ENCODE measurements at regions not wholly inside any gene's neighbourhood (a gene's known extent, or its start where the extent isn't known, plus 50 kb on each side); places are given as distances from the start of the nearest gene placed in this dataset.

DNA sequence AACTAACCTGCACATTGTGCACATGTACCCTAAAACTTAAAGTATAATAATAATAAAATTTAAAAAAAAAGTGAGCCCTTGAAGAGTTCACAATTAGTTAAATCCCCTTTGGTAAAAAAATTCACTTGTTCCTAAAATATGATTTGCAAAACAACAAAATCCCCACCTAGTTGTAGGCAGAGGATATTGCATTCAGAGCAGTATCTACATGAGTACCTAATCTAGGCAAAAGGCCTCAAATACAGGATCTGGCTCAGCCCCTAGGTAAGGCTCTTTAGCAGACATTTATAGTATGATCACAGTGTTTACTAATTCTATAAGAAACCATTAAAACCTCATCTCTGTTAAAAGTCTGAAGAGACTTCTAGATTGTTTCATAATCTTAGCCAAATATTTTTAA is 89.3 kb upstream of the CCDC80 start:
- H3K4me1 ChIP-seq (replicated peaks in 1 of 2), result no peaks in the 10 kb centered on the region

DNA sequence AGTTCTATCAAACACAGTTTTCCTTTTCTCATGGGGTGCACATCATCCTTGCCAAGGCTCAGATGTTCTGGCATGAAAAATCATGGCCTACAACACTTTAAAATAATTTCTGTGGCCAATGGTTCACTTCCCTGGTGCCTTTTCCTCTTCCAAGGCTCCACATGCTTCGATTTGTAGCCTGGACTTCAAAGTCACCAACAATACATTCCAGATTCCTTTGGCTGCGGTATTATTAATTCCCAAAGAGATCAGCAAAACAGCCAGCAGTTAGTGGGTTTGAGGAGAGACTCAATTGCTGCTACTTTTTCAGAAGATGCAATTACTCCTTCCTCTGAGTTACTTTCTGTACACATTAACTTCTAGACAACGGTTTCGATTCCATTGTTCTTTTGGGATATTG is 80.3 kb upstream of the CCDC80 start:
- TF ChIP-seq, protein P1, sequence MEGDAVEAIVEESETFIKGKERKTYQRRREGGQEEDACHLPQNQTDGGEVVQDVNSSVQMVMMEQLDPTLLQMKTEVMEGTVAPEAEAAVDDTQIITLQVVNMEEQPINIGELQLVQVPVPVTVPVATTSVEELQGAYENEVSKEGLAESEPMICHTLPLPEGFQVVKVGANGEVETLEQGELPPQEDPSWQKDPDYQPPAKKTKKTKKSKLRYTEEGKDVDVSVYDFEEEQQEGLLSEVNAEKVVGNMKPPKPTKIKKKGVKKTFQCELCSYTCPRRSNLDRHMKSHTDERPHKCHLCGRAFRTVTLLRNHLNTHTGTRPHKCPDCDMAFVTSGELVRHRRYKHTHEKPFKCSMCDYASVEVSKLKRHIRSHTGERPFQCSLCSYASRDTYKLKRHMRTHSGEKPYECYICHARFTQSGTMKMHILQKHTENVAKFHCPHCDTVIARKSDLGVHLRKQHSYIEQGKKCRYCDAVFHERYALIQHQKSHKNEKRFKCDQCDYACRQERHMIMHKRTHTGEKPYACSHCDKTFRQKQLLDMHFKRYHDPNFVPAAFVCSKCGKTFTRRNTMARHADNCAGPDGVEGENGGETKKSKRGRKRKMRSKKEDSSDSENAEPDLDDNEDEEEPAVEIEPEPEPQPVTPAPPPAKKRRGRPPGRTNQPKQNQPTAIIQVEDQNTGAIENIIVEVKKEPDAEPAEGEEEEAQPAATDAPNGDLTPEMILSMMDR (IDR thresholded peaks at IDR 0.05), result no peak
- no peak for TF ChIP-seq POLR2A (IDR thresholded peaks at IDR 0.05)
- no peak overlapping the region for H3K27ac ChIP-seq
- H3K4me1 ChIP-seq (replicated peaks in 1 of 2), result no peaks in the 10 kb centered on the region
- 76 to 93% (median 81%) methylated on average over 4 of the region's 4 CpGs for WGBS, 4 donors
- H3K9me3 ChIP-seq (replicated peaks in 1 of 3), result no peaks in the 10 kb centered on the region
- H3K4me3 ChIP-seq, result no peak overlapping the region
- no peaks in the 10 kb centered on the region for H3K36me3 ChIP-seq (replicated peaks in 1 of 2)
- no peaks in the 10 kb centered on the region for H3K27me3 ChIP-seq
- no peak for DNase-seq
- intact Hi-C loops (cut with DNase I), result no loop called here

More for the DNA sequence above, 89.3 kb upstream of the CCDC80 start:
- intact Hi-C loops (cut with DNase I), result loop anchor here in 1 of 2 donors (10.0 kb wide), 1 partner anchor 245 kb away; the partner anchor contains the start of gene CD200R1
- no peak overlapping the region for H3K27ac ChIP-seq
- H3K9me3 ChIP-seq (replicated peaks in 1 of 3), result no peaks in the 10 kb centered on the region
- TF ChIP-seq, protein P1 (IDR thresholded peaks at IDR 0.05), result no peak
- no peak for TF ChIP-seq POLR2A (IDR thresholded peaks at IDR 0.05)
- no peak overlapping the region for H3K4me3 ChIP-seq
- no peak for DNase-seq
- H3K36me3 ChIP-seq (replicated peaks in 1 of 2), result no peaks in the 10 kb centered on the region
- no peaks in the 10 kb centered on the region for H3K27me3 ChIP-seq

DNA sequence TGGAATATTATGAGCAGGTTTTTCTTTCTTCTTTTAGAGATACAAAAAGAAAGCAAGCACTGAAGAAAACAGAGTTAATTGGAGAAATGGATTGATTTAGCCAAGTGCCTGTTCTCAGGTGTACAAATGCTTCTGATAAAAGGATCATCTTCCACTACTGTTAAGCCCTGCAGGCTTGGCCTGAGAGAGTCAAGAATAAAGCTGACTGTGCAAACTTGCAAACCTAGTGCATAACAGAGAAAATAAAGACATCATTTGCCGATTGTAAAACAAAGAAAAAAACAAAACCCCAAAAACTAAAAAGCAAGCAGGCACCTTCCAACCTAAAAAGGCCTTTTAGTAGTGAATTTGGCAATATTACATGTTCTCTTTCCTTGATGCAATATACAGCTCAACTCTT is 78.0 kb upstream of the CCDC80 start:
- Histone ChIP-seq H3K4me3 (no peak overlapping the region), H3K36me3 (replicated peaks in 1 of 2) (no peaks in the 10 kb centered on the region), H3K9me3 (replicated peaks in 1 of 3) (no peaks in the 10 kb centered on the region), H3K27me3 (no peaks in the 10 kb centered on the region), H3K4me1 (replicated peaks in 1 of 2) (no peaks in the 10 kb centered on the region), H3K27ac (no peak overlapping the region)
- WGBS, 4 donors, result 69 to 83% (median 77%) methylated on average over 1 of the region's 1 CpG
- intact Hi-C loops (cut with DNase I), result no loop called here
- TF ChIP-seq, protein P1 (IDR thresholded peaks at IDR 0.05), result no peak
- no peak for TF ChIP-seq POLR2A (IDR thresholded peaks at IDR 0.05)
- no peak for DNase-seq

DNA sequence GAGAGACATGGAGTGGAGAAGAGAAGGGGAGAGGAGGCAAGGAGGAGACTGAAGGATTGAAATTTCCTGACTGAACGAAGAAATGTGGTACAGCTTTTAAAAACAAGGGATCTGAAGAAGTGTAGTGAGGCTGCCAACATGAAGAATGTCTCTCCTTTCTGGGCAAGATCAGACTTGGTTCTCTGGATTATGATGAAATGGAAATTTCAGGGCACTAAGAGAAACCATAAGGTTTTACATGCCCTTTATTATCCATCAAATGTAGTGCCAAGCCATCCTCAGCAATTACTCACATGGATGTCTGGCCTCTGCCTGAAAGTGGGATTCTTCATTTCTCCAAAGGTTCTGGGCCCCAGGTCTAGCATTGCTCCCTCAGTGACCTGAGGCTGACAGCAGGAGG is 77.6 kb upstream of the CCDC80 start:
- H3K36me3 ChIP-seq (replicated peaks in 1 of 2), result no peaks in the 10 kb centered on the region
- 75 to 100% (median 78%) methylated on average over 1 of the region's 1 CpG for WGBS, 4 donors
- no peaks in the 10 kb centered on the region for H3K9me3 ChIP-seq (replicated peaks in 1 of 3)
- no peaks in the 10 kb centered on the region for H3K27me3 ChIP-seq
- H3K4me1 ChIP-seq (replicated peaks in 1 of 2), result no peaks in the 10 kb centered on the region
- H3K4me3 ChIP-seq, result no peak overlapping the region
- TF ChIP-seq, protein P1 (IDR thresholded peaks at IDR 0.05), result no peak
- no peak for TF ChIP-seq POLR2A (IDR thresholded peaks at IDR 0.05)
- intact Hi-C loops (cut with DNase I), result no loop called here
- H3K27ac ChIP-seq, result no peak overlapping the region
- no peak for DNase-seq
